ENCODE measurements at regions not wholly inside any gene's neighbourhood (a gene's known extent, or its start where the extent isn't known, plus 50 kb on each side); places are given as distances from the start of the nearest gene placed in this dataset.
"Not testable (repeated sequence)": the region's sequence is repeated elsewhere in the genome, so short reads cannot be mapped to it uniquely, and the experiment has no call there.

- Mint-ChIP-seq H3K9me3 (peaks cover 0 to 4% (median under 1%) of the 10 kb centered on the region in 6 donors), H3K4me3 (no peak overlapping the region), H3K27me3 (ENCODE audit: low read depth in 3 of 3) (peaks cover 1 to 8% (median 3%) of the 10 kb centered on the region in 3 donors), H3K36me3 (no peaks in the 10 kb centered on the region), H3K27ac (no peak overlapping the region), H3K4me1 (no peaks in the 10 kb centered on the region)
- no peak for DNase-seq
Observed at GRCh38 chr2:71989671-71990070, 158.0 kb downstream of the CYP26B1 start.

GRCh38 chr2:71988170-71988569, 159.5 kb downstream of the CYP26B1 start:
- DNase-seq: no peak
- Mint-ChIP-seq H3K36me3 (no peaks in the 10 kb centered on the region), H3K4me1 (no peaks in the 10 kb centered on the region), H3K27ac (no peak overlapping the region), H3K27me3 (ENCODE audit: low read depth in 3 of 3) (peaks cover 1 to 8% (median 3%) of the 10 kb centered on the region in 3 donors), H3K4me3 (no peak overlapping the region), H3K9me3 (peaks cover 0 to 3% (median under 1%) of the 10 kb centered on the region in 6 donors)

GRCh38 chr2:71976685-71977084, 171.0 kb downstream of the CYP26B1 start:
- no peak overlapping the region for H3K4me3 Mint-ChIP-seq
- no peak overlapping the region for H3K27ac Mint-ChIP-seq
- no peaks in the 10 kb centered on the region for H3K4me1 Mint-ChIP-seq
- peaks cover 1 to 6% (median 4%) of the 10 kb centered on the region in 6 donors for H3K9me3 Mint-ChIP-seq
- H3K36me3 Mint-ChIP-seq: no peaks in the 10 kb centered on the region
- DNase-seq: no peak
- peaks cover 0 to 4% (median 2%) of the 10 kb centered on the region in 3 donors for H3K27me3 Mint-ChIP-seq (ENCODE audit: low read depth in 3 of 3)

- Mint-ChIP-seq H3K4me3 (no peak overlapping the region), H3K27me3 (ENCODE audit: low read depth in 3 of 3) (peaks cover 0 to 2% (median 2%) of the 10 kb centered on the region in 3 donors), H3K4me1 (no peaks in the 10 kb centered on the region), H3K9me3 (peaks cover 0 to 6% (median 3%) of the 10 kb centered on the region in 6 donors), H3K36me3 (no peaks in the 10 kb centered on the region), H3K27ac (no peak overlapping the region)
- DNase-seq: no peak
Observed at GRCh38 chr2:71974846-71975245, 172.8 kb downstream of the CYP26B1 start.

GRCh38 chr2:71971493-71971892, 176.2 kb downstream of the CYP26B1 start:
- peaks cover 0 to 4% (median 0%) of the 10 kb centered on the region in 6 donors for H3K9me3 Mint-ChIP-seq
- H3K36me3 Mint-ChIP-seq: no peaks in the 10 kb centered on the region
- no peak for DNase-seq
- no peaks in the 10 kb centered on the region for H3K4me1 Mint-ChIP-seq
- no peak overlapping the region for H3K27ac Mint-ChIP-seq
- no peak overlapping the region for H3K4me3 Mint-ChIP-seq
- peaks cover 0 to 5% (median 2%) of the 10 kb centered on the region in 3 donors for H3K27me3 Mint-ChIP-seq (ENCODE audit: low read depth in 3 of 3)

- Mint-ChIP-seq H3K27ac (no peak overlapping the region), H3K9me3 (no peaks in the 10 kb centered on the region), H3K4me3 (no peak overlapping the region), H3K4me1 (no peaks in the 10 kb centered on the region), H3K27me3 (ENCODE audit: low read depth in 3 of 3) (peaks cover 0 to 5% (median 0%) of the 10 kb centered on the region in 3 donors), H3K36me3 (no peaks in the 10 kb centered on the region)
- DNase-seq: no peak
Observed at GRCh38 chr2:71965530-71965929, 182.1 kb downstream of the CYP26B1 start.

- peaks cover 0 to 12% (median 5%) of the 10 kb centered on the region in 6 donors for H3K9me3 Mint-ChIP-seq
- H3K27me3 Mint-ChIP-seq (ENCODE audit: low read depth in 3 of 3): peaks cover 0 to 5% (median 0%) of the 10 kb centered on the region in 3 donors
- H3K36me3 Mint-ChIP-seq: no peaks in the 10 kb centered on the region
- DNase-seq: no peak
- H3K4me3 Mint-ChIP-seq: no peak overlapping the region
- no peaks in the 10 kb centered on the region for H3K4me1 Mint-ChIP-seq
- H3K27ac Mint-ChIP-seq: no peak overlapping the region
Observed at GRCh38 chr2:71962911-71963694, 184.6 kb downstream of the CYP26B1 start.

- Mint-ChIP-seq H3K4me1 (no peaks in the 10 kb centered on the region), H3K27me3 (ENCODE audit: low read depth in 3 of 3) (peaks cover 0 to 1% (median 0%) of the 10 kb centered on the region in 3 donors), H3K4me3 (no peak overlapping the region), H3K27ac (no peak overlapping the region), H3K9me3 (peaks cover 4 to 20% (median 9%) of the 10 kb centered on the region in 6 donors), H3K36me3 (no peaks in the 10 kb centered on the region)
- no peak for DNase-seq
Observed at GRCh38 chr2:71962350-71962749, 185.3 kb downstream of the CYP26B1 start.

- no peaks in the 10 kb centered on the region for H3K4me1 Mint-ChIP-seq
- peaks cover 8 to 29% (median 16%) of the 10 kb centered on the region in 6 donors for H3K9me3 Mint-ChIP-seq
- no peaks in the 10 kb centered on the region for H3K36me3 Mint-ChIP-seq
- no peak overlapping the region for H3K4me3 Mint-ChIP-seq
- H3K27me3 Mint-ChIP-seq (ENCODE audit: low read depth in 3 of 3): peaks cover 0 to 1% (median 0%) of the 10 kb centered on the region in 3 donors
- DNase-seq: no peak
- H3K27ac Mint-ChIP-seq: no peak overlapping the region
Observed at GRCh38 chr2:71961289-71962027, 186.2 kb downstream of the CYP26B1 start.

GRCh38 chr2:71959494-71959893, 188.2 kb downstream of the CYP26B1 start:
- Mint-ChIP-seq H3K27me3 (ENCODE audit: low read depth in 3 of 3) (peaks cover 1 to 5% (median 2%) of the 10 kb centered on the region in 3 donors), H3K4me1 (no peaks in the 10 kb centered on the region), H3K9me3 (peaks cover 11 to 31% (median 18%) of the 10 kb centered on the region in 6 donors), H3K4me3 (no peak overlapping the region), H3K36me3 (no peaks in the 10 kb centered on the region), H3K27ac (no peak overlapping the region)
- no peak for DNase-seq

GRCh38 chr2:71958426-71958825, 189.2 kb downstream of the CYP26B1 start:
- not testable (repeated sequence) for H3K4me1 Mint-ChIP-seq; H3K36me3 Mint-ChIP-seq; DNase-seq; H3K4me3 Mint-ChIP-seq; H3K27me3 Mint-ChIP-seq (ENCODE audit: low read depth in 3 of 3); H3K27ac Mint-ChIP-seq
- peaks cover 12 to 31% (median 18%) of the 10 kb centered on the region in 6 donors for H3K9me3 Mint-ChIP-seq

- Mint-ChIP-seq H3K27me3 (ENCODE audit: low read depth in 3 of 3) (peaks cover 3 to 12% (median 3%) of the 10 kb centered on the region in 3 donors), H3K4me3 (no peak overlapping the region), H3K4me1 (no peaks in the 10 kb centered on the region)
Observed at GRCh38 chr2:71952572-71953188, 195.0 kb downstream of the CYP26B1 start.

GRCh38 chr2:71951718-71952404, 195.8 kb downstream of the CYP26B1 start:
- peaks cover 1 to 8% (median 5%) of the 10 kb centered on the region in 6 donors for H3K9me3 Mint-ChIP-seq
- peaks cover 3 to 12% (median 5%) of the 10 kb centered on the region in 3 donors for H3K27me3 Mint-ChIP-seq (ENCODE audit: low read depth in 3 of 3)
- no peak overlapping the region for H3K27ac Mint-ChIP-seq
- DNase-seq: no peak
- no peaks in the 10 kb centered on the region for H3K36me3 Mint-ChIP-seq
- no peaks in the 10 kb centered on the region for H3K4me1 Mint-ChIP-seq
- no peak overlapping the region for H3K4me3 Mint-ChIP-seq

More at GRCh38 chr2:71952572-71953188, 195.0 kb downstream of the CYP26B1 start:
- Mint-ChIP-seq H3K27ac (no peak overlapping the region), H3K9me3 (peaks cover 6 to 15% (median 10%) of the 10 kb centered on the region in 6 donors), H3K36me3 (no peaks in the 10 kb centered on the region)
- DNase-seq: no peak
